Fibroblast of villous mesenchyme (primary cell): ENCODE measurements at regions not wholly inside any gene's neighbourhood (a gene's known extent, or its start where the extent isn't known, plus 50 kb on each side); places are given as distances from the start of the nearest gene placed in this dataset.
"Not testable (repeated sequence)": the region's sequence is repeated elsewhere in the genome, so short reads cannot be mapped to it uniquely, and the experiment has no call there.

ENCODE experiments used
- DNase-seq: peaks from one replicate; pipeline ENCODE4 v3.0.0-alpha.2; 2010; ENCODE audit warnings: low read depth
- H3K4me3 ChIP-seq: 2 replicates; pipeline ENCODE4 v1.5.1; 2011; ENCODE audit warnings: low read depth, mild to moderate bottlenecking, low read length

DNA sequence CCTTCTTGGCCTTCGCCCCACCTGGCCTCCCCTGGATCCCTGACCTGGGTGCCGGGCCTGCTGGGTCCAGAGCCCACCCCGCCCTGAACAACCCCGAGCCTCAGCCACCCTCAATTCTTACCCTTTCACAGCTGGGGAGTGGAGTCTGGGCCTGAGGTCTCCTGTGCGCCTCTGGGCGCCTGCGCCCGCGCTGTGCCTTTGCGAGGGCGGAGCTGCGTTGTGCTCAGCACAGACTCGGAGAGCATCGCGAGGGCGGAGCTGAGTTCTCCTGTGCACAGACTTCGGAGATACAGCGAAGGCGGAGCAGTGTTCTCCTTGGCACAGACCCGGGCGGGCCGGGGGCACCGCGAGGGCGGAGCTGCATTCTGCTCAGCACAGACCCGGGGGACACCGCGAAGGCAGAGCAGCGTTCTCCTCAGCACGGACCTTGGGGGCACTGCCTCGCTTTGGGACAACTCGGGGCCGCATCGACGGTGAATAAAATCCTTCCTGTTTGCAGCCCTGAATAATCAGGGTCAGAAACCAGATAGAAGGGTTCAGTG, 547.2 kb downstream of the FAM72C start:
- H3K4me3 ChIP-seq, result peak overlapping the region; percentile 33
- DNase-seq, result not testable (repeated sequence)

DNA sequence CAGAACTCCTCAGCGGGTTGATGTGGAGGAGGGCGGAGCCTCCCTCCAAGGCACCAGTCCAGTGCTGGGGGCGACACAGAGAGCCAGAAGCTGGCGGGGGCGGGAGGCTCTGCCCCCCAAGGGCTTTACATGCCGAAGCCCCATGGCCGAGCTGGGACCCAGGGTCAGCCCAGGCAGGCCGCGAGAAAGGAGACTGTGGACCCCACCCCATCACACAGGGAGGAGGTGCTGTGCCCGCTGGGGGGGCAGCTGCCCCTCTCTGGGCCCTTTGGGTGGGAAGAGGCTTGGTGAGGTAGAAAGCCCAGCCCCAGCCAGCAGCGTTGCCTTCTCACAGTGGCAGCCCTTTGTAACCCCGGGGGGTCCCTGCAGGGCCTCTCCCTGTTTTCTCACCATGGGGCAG, 548.0 kb downstream of the FAM72C start:
- DNase-seq, result not testable (repeated sequence)
- peak overlapping the region; percentile 43 for H3K4me3 ChIP-seq

DNA sequence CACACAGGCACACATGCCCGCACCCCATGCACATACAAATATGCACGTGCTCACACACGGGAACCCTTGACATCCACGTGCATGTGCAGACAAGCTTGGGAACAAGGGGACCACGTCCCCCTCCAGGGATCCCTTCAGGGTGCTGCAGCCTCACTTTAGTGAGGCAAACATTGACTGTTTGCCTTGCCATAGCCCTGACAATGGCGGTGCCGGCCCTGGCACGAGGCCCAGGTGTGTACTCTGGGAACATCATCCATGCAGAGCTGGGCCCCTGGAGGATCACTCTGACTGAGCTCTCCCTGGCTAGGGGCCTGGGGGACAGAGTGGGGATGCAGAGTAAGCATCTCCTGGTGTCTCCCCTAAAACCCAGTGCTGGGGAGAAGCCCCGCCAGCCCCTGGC, 550.5 kb downstream of the FAM72C start:
- not testable (repeated sequence) for H3K4me3 ChIP-seq, DNase-seq
